ENCODE measurements at regions not wholly inside any gene's neighbourhood (a gene's known extent, or its start where the extent isn't known, plus 50 kb on each side); places are given as distances from the start of the nearest gene placed in this dataset.

DNA sequence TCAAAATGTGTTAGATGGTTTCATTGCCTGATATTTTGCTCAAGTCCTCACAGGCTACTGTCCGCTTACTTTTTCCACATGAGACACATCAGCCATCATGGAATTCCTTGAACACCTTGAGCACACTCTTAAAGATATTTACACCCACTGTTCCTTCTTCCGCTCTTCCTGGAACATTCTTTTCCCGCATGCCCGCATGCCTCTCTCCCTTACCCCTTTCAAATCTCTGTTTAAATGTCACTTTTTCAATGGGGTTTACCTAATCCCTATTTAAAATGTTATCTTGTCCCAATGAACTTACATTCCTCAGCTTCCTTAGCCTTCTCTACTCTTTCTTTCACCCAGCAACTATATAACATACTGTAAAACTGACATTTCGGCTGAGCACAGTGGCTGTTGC, 503.3 kb upstream of the PTCHD4 start:
- CTCF ChIA-PET, result no interaction called here

More for the DNA sequence above, 503.3 kb upstream of the PTCHD4 start:
- FAIRE-seq (no peak), DNase-seq (ENCODE audit: low read depth, low spot score) (no peak), ATAC-seq (no peak)
- H3K4me2 ChIP-seq (ENCODE audit: control insufficient read depth, insufficient read depth), result no peak overlapping the region
- intact Hi-C loops (cut with micrococcal nuclease; ENCODE audit: unreplicated experiment) (no loop called here), in situ Hi-C loops (cut with MboI) (no loop called here)
- no peaks in the 10 kb centered on the region for H3K27me3 ChIP-seq (replicated peaks in 1 of 2; ENCODE audit: control insufficient read depth in 2 of 2, insufficient read depth in 2 of 2, low read length in 1 of 2)
- no peaks in the 10 kb centered on the region for H4K20me1 ChIP-seq (ENCODE audit: control insufficient read depth, insufficient read depth)
- ChIA-PET RAD21 (ENCODE audit: unreplicated experiment) (no interaction called here), SMC1A (ENCODE audit: uncharacterized antibody, unreplicated experiment) (no interaction called here), POLR2A (no interaction called here)
- no peaks in the 10 kb centered on the region for H3K9me3 ChIP-seq (replicated peaks; ENCODE audit: control insufficient read depth, insufficient read depth, low read length)
- H3K4me1 ChIP-seq (ENCODE audit: control insufficient read depth, insufficient read depth, low read length), result no peaks in the 10 kb centered on the region
- H3K27ac ChIP-seq (ENCODE audit: control insufficient read depth, insufficient read depth), result no peak overlapping the region
- no peaks in the 10 kb centered on the region for H3K79me2 ChIP-seq (ENCODE audit: control insufficient read depth, insufficient read depth, low read length)
- no TSS peak for BruUV-seq (replicated peaks)
- H3K4me3 ChIP-seq, result no peak overlapping the region
- H3K36me3 ChIP-seq (ENCODE audit: control insufficient read depth in 2 of 2, insufficient read depth in 2 of 2, low read length in 1 of 2), result no peaks in the 10 kb centered on the region
- no peak overlapping the region for H3K9ac ChIP-seq (ENCODE audit: control insufficient read depth, insufficient read depth, low read length)
- WGBS (ENCODE audit: insufficient coverage, insufficient replicate concordance, low lambda C conversion rate, missing lambda C conversion rate), result 45% methylated on average over 5 of the region's 5 CpGs
- TF ChIP-seq, protein P1, sequence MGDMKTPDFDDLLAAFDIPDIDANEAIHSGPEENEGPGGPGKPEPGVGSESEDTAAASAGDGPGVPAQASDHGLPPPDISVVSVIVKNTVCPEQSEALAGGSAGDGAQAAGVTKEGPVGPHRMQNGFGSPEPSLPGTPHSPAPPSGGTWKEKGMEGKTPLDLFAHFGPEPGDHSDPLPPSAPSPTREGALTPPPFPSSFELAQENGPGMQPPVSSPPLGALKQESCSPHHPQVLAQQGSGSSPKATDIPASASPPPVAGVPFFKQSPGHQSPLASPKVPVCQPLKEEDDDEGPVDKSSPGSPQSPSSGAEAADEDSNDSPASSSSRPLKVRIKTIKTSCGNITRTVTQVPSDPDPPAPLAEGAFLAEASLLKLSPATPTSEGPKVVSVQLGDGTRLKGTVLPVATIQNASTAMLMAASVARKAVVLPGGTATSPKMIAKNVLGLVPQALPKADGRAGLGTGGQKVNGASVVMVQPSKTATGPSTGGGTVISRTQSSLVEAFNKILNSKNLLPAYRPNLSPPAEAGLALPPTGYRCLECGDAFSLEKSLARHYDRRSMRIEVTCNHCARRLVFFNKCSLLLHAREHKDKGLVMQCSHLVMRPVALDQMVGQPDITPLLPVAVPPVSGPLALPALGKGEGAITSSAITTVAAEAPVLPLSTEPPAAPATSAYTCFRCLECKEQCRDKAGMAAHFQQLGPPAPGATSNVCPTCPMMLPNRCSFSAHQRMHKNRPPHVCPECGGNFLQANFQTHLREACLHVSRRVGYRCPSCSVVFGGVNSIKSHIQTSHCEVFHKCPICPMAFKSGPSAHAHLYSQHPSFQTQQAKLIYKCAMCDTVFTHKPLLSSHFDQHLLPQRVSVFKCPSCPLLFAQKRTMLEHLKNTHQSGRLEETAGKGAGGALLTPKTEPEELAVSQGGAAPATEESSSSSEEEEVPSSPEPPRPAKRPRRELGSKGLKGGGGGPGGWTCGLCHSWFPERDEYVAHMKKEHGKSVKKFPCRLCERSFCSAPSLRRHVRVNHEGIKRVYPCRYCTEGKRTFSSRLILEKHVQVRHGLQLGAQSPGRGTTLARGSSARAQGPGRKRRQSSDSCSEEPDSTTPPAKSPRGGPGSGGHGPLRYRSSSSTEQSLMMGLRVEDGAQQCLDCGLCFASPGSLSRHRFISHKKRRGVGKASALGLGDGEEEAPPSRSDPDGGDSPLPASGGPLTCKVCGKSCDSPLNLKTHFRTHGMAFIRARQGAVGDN (IDR thresholded peaks at IDR 0.05), result no peak
- TF ChIP-seq, protein P2, sequence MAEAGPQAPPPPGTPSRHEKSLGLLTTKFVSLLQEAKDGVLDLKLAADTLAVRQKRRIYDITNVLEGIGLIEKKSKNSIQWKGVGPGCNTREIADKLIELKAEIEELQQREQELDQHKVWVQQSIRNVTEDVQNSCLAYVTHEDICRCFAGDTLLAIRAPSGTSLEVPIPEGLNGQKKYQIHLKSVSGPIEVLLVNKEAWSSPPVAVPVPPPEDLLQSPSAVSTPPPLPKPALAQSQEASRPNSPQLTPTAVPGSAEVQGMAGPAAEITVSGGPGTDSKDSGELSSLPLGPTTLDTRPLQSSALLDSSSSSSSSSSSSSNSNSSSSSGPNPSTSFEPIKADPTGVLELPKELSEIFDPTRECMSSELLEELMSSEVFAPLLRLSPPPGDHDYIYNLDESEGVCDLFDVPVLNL (IDR thresholded peaks at IDR 0.05; ENCODE audit: low read depth, low read length), result no peak
- TF ChIP-seq NFYA (IDR thresholded peaks at IDR 0.05; ENCODE audit: borderline replicate concordance, low read depth, low read length) (no peak), BMI1 (IDR thresholded peaks at IDR 0.05; ENCODE audit: borderline replicate concordance) (no peak), NFIC (IDR thresholded peaks at IDR 0.05; ENCODE audit: low read depth, low read length) (no peak), PML (IDR thresholded peaks at IDR 0.05; ENCODE audit: low read length) (no peak), TCF7 (IDR thresholded peaks at IDR 0.05; ENCODE audit: borderline replicate concordance) (no peak), KLF5 (IDR thresholded peaks at IDR 0.05; ENCODE audit: partially characterized antibody) (no peak)
- TF ChIP-seq, protein P3, sequence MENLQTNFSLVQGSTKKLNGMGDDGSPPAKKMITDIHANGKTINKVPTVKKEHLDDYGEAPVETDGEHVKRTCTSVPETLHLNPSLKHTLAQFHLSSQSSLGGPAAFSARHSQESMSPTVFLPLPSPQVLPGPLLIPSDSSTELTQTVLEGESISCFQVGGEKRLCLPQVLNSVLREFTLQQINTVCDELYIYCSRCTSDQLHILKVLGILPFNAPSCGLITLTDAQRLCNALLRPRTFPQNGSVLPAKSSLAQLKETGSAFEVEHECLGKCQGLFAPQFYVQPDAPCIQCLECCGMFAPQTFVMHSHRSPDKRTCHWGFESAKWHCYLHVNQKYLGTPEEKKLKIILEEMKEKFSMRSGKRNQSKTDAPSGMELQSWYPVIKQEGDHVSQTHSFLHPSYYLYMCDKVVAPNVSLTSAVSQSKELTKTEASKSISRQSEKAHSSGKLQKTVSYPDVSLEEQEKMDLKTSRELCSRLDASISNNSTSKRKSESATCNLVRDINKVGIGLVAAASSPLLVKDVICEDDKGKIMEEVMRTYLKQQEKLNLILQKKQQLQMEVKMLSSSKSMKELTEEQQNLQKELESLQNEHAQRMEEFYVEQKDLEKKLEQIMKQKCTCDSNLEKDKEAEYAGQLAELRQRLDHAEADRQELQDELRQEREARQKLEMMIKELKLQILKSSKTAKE (IDR thresholded peaks at IDR 0.05; ENCODE audit: low read depth, poor library complexity, severe bottlenecking), result no peak
- TF ChIP-seq, protein P4, sequence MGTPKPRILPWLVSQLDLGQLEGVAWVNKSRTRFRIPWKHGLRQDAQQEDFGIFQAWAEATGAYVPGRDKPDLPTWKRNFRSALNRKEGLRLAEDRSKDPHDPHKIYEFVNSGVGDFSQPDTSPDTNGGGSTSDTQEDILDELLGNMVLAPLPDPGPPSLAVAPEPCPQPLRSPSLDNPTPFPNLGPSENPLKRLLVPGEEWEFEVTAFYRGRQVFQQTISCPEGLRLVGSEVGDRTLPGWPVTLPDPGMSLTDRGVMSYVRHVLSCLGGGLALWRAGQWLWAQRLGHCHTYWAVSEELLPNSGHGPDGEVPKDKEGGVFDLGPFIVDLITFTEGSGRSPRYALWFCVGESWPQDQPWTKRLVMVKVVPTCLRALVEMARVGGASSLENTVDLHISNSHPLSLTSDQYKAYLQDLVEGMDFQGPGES (IDR thresholded peaks at IDR 0.05), result no peak
- no peak overlapping the region for H2AFZ ChIP-seq (ENCODE audit: control insufficient read depth, low read depth, low read length)

All from GM12878 (cell line).